NCI-H2196 (cell line): ENCODE measurements at regions not wholly inside any gene's neighbourhood (a gene's known extent, or its start where the extent isn't known, plus 50 kb on each side); places are given as distances from the start of the nearest gene placed in this dataset.

Experiments used
- DNase-seq: peaks from one replicate; lab custom pipeline; 2025; ENCODE audit not compliant: unreplicated experiment; lab: John Stamatoyannopoulos, UW

DNA sequence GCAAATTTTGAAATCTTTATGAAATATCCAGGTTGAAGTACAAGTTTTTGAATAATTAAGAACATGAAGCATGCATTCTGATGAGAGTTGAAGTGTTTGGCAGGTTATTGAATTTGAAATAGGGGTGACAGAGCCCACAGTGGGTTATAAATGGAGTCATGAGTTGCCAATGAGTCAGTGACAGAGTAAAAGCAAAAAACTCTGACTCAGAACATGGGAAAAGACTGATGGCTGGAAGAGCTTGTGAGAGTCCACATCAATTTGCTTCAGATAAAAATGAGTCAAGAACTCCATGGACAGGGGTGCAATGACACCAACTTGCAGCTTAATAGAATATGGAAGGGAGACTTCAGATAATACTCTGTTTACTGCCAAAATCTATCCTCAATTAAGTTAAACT lies 105.3 kb downstream of the SLC6A15 start:
- no peak for DNase-seq

DNA sequence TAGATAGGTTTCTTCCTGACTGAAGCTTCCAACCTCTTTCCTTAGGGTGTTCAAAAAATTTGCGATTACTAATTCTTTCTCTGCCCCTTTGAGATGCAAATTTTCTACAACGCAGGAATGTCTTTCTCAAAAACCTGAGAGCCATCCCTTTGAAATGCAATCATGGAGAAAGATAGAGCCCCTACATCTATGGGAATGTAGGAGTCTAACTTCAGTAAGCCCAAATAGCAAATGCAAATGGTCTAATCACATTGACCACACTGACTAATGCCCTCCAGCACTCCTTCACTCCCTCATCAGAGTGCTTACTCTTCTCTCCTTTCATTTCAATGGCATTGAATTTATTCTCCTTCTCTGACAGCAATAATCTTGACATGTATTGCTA lies 107.1 kb downstream of the SLC6A15 start:
- DNase-seq, result no peak

DNA sequence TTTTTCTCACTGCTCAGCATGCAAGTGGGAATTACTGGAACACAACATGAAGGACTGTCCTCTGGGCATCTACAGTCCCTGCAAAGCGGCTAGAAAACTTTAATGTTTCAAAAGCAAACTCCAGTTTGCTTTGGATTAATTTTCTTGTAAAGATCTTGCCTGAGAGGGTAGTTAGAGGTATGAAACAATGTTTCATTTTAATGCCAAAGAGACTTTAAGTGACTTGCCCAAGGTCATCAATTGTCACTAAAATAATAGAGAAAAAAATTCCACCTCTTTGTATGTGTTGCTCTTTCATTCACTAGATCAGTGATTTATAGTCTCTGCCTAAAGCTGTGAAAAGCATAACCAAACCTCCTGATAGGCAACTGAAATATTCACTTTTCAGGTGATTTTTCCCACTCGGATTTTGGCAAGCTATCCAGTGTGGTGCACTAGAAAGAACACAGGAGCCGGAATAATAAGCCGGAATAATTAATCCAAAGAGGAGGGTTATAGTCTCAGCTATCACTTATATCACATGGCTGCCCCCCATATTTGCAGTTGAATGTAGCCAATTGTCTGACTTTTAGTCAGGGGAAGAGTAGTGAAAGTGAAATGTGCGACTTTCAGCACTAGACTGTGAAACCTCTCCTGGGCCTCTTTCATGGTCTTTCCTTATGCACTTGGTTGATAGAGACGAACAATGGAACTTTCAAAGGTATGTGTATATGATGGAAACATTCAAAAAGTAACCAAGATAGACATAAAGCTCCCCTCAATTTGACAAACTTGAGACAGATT lies 107.7 kb downstream of the SLC6A15 start:
- no peak for DNase-seq

DNA sequence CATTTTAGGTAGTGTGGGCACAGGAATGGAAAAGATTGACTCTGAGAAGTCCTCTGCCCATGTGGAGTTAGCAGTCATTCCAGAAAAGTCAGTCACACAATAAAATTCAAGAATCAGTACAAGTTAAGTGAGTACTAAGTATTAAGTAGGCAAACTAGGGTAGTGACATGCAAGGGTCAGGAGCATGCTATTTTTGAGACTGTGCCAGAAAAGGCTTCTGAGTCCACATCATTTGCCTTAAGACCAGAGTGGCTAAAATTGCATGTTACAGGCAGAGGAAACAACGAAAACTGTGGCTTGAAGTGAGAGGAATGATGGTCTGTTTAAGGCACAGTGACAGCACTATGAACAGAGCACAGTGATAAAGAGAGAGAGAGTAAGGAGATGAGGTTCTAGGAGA lies 108.9 kb downstream of the SLC6A15 start:
- DNase-seq, result no peak

DNA sequence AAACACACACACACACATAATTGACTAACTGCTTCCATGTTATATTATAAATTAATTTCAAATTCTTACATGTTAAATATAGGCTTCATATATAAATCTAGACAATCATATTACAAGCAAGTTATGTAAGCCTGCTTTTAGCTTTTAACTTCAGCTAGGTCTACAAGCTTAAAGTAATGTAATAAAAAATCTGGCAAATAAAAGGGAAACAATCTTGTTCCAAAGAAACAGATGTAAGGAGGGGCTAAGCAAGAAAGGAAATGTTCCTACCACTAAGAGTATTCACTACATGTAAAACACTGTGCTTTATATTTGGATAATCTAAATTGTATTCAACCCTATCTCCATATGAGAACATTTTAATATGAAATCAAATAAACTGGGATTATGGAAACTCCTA lies 110.4 kb downstream of the SLC6A15 start:
- DNase-seq, result no peak

DNA sequence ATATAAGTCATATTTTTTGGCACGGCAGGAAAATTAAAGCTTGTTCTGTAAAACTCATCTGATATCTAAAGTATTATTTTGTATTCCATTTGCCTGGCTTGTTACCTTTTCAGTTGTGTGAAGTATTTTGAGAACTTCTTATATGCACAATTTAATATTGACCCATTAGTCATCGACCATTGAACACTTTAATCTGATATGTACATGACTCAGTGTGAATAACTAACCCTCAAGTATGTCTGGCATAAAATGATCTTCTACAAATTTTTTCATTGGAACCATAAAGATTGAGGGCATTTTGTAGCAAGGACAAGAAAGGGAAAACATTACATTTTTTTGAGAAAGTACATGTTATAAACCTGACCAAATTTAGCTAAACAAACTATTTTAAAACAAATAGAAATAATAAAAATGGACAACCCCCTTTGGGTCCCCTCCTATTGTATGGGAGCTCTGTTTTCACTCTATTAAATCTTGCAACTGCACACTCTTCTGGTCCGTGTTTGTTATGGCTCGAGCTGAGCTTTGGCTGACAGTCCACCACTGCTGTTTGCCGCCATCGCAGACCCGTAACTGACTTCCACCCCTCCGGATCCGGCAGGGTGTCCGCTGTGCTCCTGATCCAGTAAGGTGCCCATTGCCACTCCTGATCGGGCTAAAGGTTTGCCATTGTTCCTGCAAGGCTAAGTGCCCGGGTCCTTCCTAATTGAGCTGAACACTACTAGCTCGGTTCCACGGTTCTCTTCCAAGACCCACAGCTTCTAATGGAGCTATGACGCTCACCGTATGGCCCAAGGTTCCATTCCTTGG lies 118.8 kb downstream of the SLC6A15 start:
- no peak for DNase-seq

DNA sequence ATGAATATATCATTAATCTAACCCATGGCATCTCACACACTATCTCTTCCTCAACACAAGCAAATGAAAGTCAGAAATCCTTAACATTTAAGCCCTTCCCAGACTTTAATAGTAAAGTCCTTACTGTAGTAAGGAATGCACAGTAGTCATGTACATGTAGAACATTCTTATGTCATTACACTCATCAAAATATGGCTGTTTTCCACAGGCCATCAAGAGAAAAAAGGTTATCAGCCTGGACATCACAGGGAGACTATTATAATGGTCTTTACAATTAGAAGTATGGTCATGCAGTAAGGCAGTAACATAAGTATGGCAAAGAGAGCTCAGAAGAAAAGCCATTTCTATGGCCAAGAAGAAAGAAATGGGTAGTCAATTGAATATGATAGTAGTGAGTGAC lies 121.2 kb downstream of the SLC6A15 start:
- no peak for DNase-seq

DNA sequence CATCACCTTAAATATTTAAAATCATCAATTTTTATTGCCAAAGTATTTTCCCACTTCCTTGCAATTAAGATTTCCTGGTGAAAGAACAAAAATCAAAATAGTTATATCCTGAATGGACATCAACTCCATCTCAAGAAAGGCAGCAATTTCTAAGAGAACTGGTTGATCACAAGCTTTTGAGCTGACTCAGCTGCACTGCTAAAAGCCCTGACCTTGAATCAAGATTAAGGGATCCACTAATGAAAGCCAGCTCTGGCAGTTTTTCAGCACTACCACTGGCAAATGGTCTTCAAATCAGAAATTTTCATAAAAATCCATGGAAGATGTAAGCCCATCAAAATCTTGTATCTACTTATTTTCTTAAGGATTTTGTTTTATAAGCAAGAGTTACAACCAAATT lies 123.4 kb downstream of the SLC6A15 start:
- DNase-seq, result no peak

DNA sequence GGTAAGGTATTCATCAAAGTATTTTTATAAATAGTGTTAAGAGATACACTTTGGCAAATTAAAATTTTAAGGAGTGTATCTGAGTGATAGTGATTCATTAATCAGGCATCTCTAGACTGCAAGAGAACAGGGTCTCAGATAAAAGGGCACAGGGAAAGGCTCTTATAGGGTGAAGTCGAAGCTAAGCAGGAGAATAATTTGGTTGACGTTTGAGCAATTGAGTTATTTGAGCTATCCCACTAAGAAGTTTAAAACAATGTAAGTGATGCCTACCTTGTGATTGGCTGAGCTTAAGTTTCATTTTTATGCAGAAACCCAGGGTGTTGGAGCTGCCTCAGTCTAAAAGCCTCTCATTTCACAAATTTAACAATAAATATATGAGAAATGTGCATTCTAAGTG lies 125.3 kb downstream of the SLC6A15 start:
- DNase-seq, result no peak

DNA sequence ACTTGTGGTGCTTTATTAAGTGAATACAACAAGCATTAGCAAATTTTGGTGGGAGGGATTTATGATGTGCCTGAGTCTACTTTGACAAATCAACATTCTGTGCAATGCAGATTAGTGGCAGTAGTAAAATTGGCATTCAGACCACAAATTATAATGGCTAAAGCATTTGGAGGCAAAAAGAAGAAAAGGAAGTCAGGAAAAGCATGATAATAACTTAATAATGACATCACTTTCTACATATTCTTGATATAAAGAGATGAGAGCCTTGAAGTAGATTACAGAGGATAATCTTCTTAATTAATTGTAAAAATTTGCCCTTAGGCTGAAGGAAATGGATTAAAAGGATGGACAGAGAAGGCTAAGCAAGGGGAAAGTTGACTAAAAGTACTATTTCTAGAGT lies 126.0 kb downstream of the SLC6A15 start:
- DNase-seq, result no peak

DNA sequence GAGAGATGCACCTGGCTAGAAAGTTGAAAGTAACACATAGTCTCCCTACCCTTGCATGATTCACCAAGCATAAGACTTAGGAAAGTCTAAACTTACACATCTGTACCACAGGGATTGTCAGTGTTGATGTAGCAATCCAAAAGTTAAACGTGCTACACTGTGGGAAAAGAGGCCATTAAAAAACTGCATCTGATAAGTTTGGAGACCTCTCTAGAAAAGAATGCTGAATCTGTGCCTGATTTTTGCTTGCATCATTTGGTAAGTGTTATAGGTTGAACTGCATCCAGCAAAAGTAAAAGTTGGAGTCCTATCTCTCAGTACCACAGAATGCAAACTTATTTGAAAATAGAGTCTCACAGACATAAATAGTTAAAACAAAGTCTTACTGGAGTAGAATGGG lies 126.6 kb downstream of the SLC6A15 start:
- DNase-seq, result no peak

DNA sequence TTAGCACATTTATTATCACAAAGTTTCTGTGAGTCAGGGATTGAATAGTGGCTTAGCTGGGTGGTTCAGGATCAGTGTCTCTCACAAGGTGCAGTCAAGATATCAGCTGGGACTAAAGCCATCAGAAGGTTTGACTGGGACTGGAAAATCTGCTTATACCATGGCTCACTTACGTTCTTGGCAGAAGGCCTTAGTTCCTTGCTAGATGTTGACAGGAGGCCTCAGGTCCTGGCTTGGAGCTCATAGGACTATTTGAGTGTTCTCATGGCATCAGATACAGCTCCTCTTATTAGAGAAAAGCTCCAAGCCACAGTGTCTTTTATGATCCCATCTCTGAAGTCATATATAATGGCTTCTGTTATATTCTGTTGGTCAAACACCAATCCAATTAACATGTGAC lies 127.3 kb downstream of the SLC6A15 start:
- DNase-seq, result no peak

DNA sequence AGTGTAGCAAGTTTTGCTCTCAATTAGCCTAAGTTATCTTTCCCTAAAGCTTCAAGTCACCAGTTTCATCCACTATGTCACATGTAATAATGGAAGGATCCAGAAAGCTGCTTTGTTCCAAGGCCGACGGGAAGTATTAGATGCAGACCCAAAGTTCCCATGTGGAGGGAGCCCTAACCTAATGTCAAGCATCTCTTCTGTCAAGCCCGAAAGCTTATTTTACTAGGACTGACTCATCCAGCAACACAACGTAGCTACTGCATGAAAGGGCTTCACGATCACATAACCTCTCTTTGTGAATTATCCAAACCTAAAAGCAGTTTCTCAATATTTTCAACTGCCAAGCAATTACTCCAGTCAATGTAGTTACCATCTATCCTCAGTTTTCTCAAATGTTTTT lies 133.4 kb downstream of the SLC6A15 start:
- no peak for DNase-seq

DNA sequence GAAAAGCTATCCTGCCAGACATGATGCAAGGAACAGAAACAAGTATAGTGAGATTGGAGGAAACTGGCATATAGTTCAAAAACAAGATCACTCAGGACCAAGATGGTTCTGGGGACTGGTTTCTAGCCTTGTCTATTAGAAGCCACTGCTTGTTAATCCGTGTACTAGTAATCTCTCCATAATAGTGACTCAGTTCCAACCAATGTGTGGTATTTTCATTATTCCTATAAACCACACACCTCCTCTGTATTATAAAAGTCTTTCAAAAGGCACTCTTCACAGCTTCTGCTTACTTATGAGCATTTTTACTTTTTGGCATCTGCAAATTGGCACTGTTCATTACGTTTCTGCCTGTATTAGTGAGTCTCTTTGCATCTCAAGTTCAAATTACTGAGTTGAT lies 140.3 kb downstream of the SLC6A15 start:
- DNase-seq, result no peak

DNA sequence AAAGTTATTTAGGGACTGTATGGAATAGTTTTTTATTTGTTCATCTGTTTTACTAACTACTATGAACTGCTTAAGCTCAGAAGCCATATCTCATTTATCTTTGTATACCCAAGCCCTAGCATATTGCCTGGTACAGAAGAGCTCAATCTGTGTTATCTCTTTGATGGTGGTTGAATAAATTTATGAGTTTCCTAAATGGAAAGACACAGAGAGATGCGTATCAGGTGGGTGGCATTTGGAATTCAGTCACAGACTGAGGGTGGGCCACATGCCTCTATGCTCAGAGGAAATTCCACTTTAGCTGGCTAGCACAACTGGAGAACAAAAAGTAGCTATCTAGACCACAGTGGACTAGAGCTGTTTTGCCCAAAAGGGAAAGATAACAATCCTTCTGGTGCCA lies 145.5 kb downstream of the SLC6A15 start:
- no peak for DNase-seq

DNA sequence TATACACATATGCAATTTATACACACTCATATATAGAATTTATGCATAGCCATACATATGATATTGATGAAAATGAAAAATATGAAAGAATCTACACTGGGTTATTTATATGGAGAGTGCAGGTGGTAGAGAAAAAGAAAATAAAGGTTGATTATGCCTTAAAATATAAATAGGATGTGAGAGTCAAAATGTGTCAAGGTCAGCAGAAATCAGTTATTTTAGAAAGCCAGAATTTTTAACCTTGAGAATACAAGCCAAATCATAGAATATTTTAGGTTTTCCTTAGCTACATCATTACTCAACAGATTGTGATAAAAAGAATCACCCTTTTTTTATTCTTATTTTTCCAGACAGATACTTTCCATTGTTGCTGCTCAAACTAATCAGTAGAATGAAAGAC lies 146.2 kb downstream of the SLC6A15 start:
- no peak for DNase-seq

DNA sequence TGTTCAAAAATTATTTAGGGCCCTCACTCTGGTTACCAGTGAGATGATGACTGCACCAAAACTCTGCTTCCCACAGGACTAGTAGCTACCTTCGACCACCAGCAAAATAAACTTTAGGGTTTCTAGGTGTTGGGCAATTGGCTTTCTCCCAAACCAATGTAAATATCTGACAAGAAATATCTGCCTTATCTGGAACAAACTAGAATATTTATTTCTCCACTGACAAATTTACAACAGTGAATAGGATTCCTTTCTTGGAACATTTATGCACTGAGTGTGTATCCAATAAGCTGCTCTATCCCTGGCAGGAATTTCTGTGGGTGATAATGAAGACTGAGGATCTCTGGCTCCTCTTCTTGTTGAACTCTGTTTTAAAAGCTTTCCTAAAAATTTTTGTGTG lies 148.6 kb downstream of the SLC6A15 start:
- DNase-seq, result no peak

DNA sequence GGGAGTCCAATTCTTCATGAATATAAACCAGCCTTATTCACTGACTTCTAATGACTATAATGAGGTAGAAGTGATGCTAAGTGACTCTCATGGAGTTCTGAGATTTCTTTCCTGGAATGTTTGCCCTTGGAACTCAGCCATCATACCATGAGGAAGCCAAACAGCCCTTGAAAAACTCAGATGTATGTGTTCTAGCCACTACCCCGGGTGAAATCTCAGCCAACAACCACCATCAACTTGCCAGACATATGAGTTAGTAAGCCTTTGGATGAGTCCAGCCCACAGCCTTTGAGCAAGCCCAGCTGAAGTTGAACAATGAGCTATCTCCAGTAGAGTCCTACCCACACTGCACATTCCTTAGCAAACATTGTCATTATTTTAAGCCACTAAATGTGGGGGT lies 149.5 kb downstream of the SLC6A15 start:
- no peak for DNase-seq

DNA sequence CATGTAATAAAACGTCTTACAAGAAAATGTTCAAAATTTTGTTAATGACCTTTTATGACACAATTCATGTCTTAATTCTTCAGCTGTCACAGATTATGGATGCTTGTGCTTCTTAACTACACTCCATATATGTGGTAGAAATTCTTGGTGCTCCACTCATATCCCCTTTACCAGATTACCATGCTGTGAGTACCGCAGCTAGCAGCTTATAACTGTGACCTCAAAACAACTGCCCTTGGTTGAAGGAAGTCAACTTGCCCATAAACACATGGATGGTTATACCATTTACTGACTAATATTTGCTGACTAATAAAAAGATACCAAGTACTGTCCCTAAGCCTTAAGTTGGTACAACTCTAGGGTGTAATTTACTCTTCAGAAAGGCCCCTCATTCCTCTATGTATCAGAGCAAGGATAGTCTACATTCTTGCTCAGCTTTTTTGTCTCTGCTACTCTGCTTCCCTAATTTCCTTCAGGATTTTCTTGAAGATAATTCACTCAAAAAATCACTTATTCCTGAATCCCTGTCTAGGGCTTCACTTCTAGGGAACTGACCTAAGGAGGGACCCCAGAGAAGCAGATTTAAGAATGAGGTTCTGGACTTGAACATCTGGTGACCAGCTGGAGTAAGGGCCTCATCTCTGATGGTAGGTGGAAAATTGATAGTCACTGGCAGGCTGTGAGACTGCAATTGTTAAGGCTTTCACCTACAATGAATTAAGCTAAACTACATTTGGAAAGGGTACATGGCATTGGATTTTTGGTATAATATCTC lies 152.3 kb downstream of the SLC6A15 start:
- DNase-seq, result no peak

DNA sequence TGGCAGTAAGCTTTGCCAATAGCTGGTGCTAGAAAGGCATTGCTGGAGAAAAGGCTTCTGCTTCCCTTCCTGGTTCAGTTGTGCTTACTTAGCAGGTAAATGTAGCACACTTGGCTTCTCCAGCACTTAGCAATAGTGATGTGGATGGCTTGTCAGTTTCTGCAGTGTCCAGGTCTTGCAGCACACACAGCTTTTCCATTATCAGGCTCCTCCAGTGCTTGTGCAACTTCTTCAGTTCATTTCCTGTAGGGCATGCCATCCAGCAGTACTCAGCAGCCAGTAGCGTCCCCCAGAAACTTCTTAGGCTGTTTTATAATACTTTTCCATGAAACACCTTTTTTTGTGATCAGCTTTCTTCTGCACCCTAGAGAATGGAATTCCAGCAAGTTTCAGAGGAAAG lies 154.6 kb downstream of the SLC6A15 start:
- no peak for DNase-seq

DNA sequence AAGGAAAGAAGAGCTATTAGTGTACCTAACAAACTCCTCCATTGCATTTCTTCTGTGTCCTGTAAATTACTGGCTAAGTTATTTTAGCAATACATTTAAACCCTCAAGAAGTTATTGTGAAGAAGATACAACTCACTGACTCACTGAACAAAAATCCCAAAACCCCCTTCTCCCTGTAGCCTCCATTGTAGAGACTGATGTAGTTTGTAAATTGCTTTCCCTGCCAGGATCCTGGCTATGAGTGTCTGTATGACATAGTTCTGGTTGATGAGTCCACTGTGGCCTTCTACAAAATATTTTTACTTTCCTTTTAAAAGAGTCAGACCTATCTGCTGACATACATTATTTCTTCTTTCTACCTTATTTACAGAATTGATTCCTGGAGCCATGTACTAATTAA lies 155.6 kb downstream of the SLC6A15 start:
- DNase-seq, result no peak

DNA sequence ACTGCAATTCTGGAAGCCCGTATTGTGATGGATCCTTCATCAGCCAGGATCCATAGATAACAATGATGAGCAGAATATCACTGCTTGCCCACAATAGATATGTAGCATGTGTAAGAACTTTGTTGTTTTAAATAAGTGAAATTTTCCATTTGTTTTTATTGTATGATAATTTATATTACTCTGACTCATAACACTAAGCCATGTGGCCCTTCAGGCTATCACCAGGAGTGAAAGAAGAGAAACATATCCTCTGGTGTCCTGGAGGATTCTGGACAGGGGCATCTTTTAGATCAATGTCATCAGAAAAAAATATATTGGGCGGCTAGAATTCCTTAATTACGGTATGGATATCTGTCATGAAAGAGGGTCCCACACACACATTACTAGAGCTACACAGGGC lies 167.5 kb downstream of the SLC6A15 start:
- DNase-seq, result no peak
